HepG2 (cell line): ENCODE measurements at regions not wholly inside any gene's neighbourhood (a gene's known extent, or its start where the extent isn't known, plus 50 kb on each side); places are given as distances from the start of the nearest gene placed in this dataset.

Source experiments
- FOXJ3 ChIP-seq: sonication (generic); formaldehyde crosslinking; IDR thresholded peaks from 2 replicates; pipeline ENCODE4 v1.4.0; 2020; ENCODE audit warnings: missing genetic modification reagents, mild to moderate bottlenecking, borderline replicate concordance
- SIN3A ChIP-seq: IDR thresholded peaks from 2 replicates; pipeline ENCODE4 v1.6.1; 2011; ENCODE audit warnings: low read depth, mild to moderate bottlenecking, control low read depth, low read length, borderline replicate concordance
- ZBTB20 ChIP-seq: sonication (generic); formaldehyde crosslinking; IDR thresholded peaks from 2 replicates; pipeline ENCODE4 v1.8.1; 2023; ENCODE audit warnings: missing genetic modification reagents, low read depth, mild to moderate bottlenecking, borderline replicate concordance
- ZFP41 ChIP-seq: sonication (generic); formaldehyde crosslinking; IDR thresholded peaks from 2 replicates; pipeline ENCODE4 v1.4.0; 2020; ENCODE audit warnings: mild to moderate bottlenecking, missing genetic modification reagents, borderline replicate concordance
- ZFX ChIP-seq: sonication (generic); formaldehyde crosslinking; IDR thresholded peaks from 2 replicates; pipeline ENCODE4 v1.4.0; 2020; ENCODE audit warnings: mild to moderate bottlenecking, low read depth, missing genetic modification reagents, moderate library complexity
- ZNF121 ChIP-seq: sonication (generic); formaldehyde crosslinking; IDR thresholded peaks from 2 replicates; pipeline ENCODE4 v1.5.0; 2020; ENCODE audit warnings: mild to moderate bottlenecking, missing genetic modification reagents
- ZNF607 ChIP-seq: sonication (generic); formaldehyde crosslinking; IDR thresholded peaks from 2 replicates; pipeline ENCODE4 v1.5.1; 2020; ENCODE audit warnings: missing genetic modification reagents, mild to moderate bottlenecking, borderline replicate concordance
- ZNF678 ChIP-seq: sonication (generic); formaldehyde crosslinking; IDR thresholded peaks from 2 replicates; pipeline ENCODE4 v1.4.0; 2020; ENCODE audit warnings: mild to moderate bottlenecking, missing genetic modification reagents
- TF ChIP-seq, protein P1 (sequence below): sonication (generic); formaldehyde crosslinking; IDR thresholded peaks from 2 replicates; pipeline ENCODE4 v1.5.1; 2020; ENCODE audit warnings: mild to moderate bottlenecking, moderate library complexity, missing genetic modification reagents
- TF ChIP-seq, protein P2 (sequence below): sonication (generic); formaldehyde crosslinking; IDR thresholded peaks from 2 replicates; pipeline ENCODE4 v1.5.1; 2020; ENCODE audit warnings: mild to moderate bottlenecking, missing genetic modification reagents, borderline replicate concordance
- TF ChIP-seq, protein P3 (sequence below): sonication (generic); formaldehyde crosslinking; IDR thresholded peaks from 2 replicates; pipeline ENCODE4 v1.5.0; 2020; ENCODE audit warnings: mild to moderate bottlenecking, missing genetic modification reagents
- TF ChIP-seq, protein P4 (sequence below): sonication (generic); formaldehyde crosslinking; IDR thresholded peaks from 2 replicates; pipeline ENCODE4 v1.5.0; 2020; ENCODE audit warnings: mild to moderate bottlenecking, missing genetic modification reagents, moderate library complexity

GRCh38 chr1:189658381-189658780 is 819.3 kb downstream of the BRINP3 start:
- TF ChIP-seq, protein P1, sequence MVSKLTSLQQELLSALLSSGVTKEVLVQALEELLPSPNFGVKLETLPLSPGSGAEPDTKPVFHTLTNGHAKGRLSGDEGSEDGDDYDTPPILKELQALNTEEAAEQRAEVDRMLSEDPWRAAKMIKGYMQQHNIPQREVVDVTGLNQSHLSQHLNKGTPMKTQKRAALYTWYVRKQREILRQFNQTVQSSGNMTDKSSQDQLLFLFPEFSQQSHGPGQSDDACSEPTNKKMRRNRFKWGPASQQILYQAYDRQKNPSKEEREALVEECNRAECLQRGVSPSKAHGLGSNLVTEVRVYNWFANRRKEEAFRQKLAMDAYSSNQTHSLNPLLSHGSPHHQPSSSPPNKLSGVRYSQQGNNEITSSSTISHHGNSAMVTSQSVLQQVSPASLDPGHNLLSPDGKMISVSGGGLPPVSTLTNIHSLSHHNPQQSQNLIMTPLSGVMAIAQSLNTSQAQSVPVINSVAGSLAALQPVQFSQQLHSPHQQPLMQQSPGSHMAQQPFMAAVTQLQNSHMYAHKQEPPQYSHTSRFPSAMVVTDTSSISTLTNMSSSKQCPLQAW (CRISPR knock-in tag) = no peak
- TF ChIP-seq SIN3A = no peak
- no peak for TF ChIP-seq FOXJ3 (CRISPR knock-in tag)
- TF ChIP-seq ZNF678 (CRISPR knock-in tag) = no peak
- TF ChIP-seq ZBTB20 (CRISPR knock-in tag) = no peak
- TF ChIP-seq, protein P2, sequence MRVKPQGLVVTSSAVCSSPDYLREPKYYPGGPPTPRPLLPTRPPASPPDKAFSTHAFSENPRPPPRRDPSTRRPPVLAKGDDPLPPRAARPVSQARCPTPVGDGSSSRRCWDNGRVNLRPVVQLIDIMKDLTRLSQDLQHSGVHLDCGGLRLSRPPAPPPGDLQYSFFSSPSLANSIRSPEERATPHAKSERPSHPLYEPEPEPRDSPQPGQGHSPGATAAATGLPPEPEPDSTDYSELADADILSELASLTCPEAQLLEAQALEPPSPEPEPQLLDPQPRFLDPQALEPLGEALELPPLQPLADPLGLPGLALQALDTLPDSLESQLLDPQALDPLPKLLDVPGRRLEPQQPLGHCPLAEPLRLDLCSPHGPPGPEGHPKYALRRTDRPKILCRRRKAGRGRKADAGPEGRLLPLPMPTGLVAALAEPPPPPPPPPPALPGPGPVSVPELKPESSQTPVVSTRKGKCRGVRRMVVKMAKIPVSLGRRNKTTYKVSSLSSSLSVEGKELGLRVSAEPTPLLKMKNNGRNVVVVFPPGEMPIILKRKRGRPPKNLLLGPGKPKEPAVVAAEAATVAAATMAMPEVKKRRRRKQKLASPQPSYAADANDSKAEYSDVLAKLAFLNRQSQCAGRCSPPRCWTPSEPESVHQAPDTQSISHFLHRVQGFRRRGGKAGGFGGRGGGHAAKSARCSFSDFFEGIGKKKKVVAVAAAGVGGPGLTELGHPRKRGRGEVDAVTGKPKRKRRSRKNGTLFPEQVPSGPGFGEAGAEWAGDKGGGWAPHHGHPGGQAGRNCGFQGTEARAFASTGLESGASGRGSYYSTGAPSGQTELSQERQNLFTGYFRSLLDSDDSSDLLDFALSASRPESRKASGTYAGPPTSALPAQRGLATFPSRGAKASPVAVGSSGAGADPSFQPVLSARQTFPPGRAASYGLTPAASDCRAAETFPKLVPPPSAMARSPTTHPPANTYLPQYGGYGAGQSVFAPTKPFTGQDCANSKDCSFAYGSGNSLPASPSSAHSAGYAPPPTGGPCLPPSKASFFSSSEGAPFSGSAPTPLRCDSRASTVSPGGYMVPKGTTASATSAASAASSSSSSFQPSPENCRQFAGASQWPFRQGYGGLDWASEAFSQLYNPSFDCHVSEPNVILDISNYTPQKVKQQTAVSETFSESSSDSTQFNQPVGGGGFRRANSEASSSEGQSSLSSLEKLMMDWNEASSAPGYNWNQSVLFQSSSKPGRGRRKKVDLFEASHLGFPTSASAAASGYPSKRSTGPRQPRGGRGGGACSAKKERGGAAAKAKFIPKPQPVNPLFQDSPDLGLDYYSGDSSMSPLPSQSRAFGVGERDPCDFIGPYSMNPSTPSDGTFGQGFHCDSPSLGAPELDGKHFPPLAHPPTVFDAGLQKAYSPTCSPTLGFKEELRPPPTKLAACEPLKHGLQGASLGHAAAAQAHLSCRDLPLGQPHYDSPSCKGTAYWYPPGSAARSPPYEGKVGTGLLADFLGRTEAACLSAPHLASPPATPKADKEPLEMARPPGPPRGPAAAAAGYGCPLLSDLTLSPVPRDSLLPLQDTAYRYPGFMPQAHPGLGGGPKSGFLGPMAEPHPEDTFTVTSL (CRISPR knock-in tag) = no peak
- TF ChIP-seq, protein P3, sequence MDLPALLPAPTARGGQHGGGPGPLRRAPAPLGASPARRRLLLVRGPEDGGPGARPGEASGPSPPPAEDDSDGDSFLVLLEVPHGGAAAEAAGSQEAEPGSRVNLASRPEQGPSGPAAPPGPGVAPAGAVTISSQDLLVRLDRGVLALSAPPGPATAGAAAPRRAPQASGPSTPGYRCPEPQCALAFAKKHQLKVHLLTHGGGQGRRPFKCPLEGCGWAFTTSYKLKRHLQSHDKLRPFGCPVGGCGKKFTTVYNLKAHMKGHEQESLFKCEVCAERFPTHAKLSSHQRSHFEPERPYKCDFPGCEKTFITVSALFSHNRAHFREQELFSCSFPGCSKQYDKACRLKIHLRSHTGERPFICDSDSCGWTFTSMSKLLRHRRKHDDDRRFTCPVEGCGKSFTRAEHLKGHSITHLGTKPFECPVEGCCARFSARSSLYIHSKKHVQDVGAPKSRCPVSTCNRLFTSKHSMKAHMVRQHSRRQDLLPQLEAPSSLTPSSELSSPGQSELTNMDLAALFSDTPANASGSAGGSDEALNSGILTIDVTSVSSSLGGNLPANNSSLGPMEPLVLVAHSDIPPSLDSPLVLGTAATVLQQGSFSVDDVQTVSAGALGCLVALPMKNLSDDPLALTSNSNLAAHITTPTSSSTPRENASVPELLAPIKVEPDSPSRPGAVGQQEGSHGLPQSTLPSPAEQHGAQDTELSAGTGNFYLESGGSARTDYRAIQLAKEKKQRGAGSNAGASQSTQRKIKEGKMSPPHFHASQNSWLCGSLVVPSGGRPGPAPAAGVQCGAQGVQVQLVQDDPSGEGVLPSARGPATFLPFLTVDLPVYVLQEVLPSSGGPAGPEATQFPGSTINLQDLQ (CRISPR knock-in tag) = no peak
- no peak for TF ChIP-seq ZFX (CRISPR knock-in tag)
- TF ChIP-seq ZFP41 (CRISPR knock-in tag) = no peak
- TF ChIP-seq, protein P4, sequence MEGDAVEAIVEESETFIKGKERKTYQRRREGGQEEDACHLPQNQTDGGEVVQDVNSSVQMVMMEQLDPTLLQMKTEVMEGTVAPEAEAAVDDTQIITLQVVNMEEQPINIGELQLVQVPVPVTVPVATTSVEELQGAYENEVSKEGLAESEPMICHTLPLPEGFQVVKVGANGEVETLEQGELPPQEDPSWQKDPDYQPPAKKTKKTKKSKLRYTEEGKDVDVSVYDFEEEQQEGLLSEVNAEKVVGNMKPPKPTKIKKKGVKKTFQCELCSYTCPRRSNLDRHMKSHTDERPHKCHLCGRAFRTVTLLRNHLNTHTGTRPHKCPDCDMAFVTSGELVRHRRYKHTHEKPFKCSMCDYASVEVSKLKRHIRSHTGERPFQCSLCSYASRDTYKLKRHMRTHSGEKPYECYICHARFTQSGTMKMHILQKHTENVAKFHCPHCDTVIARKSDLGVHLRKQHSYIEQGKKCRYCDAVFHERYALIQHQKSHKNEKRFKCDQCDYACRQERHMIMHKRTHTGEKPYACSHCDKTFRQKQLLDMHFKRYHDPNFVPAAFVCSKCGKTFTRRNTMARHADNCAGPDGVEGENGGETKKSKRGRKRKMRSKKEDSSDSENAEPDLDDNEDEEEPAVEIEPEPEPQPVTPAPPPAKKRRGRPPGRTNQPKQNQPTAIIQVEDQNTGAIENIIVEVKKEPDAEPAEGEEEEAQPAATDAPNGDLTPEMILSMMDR (CRISPR knock-in tag) = no peak
- no peak for TF ChIP-seq ZNF607
- no peak for TF ChIP-seq ZNF121 (CRISPR knock-in tag)
